HG03342 (cell line): ENCODE measurements at regions not wholly inside any gene's neighbourhood (a gene's known extent, or its start where the extent isn't known, plus 50 kb on each side); places are given as distances from the start of the nearest gene placed in this dataset.

Experiments
- ATAC-seq: cut with Tn5 transposase; IDR thresholded peaks from one replicate; pipeline ENCODE4 v1.9.1; 2021; ENCODE audit warnings: mild to moderate bottlenecking, moderate library complexity; ENCODE audit not compliant: unreplicated experiment

DNA sequence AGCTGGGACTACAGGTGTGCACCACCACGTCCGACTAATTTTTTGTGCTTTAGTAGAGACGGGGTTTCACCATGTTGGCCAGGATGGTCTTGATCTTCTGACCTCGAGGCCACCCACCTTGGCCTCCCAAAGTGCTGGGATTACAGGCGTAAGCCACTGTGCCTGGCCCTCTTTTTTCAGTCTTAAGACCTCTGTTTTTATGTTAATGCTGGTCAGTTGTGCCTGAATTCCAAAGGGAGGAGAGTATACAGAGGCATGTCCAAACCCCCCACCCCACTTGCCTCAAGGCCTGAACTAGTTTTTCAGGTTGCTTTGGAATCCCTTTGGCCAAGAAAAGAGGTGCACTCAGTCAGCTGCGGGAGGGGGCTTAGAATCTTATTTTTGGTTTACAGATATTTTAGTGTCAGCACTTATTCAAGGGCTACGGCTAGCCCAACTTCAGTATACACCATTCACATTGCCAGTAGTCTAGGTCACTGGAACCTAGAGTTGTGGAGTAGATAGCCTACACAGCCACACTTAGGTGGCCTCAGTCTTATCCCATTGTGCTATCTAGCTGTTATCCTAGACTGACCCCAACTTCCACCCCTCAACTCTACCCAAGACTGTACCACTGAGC is 128.0 kb upstream of the TPM1 start:
- no peak for ATAC-seq

DNA sequence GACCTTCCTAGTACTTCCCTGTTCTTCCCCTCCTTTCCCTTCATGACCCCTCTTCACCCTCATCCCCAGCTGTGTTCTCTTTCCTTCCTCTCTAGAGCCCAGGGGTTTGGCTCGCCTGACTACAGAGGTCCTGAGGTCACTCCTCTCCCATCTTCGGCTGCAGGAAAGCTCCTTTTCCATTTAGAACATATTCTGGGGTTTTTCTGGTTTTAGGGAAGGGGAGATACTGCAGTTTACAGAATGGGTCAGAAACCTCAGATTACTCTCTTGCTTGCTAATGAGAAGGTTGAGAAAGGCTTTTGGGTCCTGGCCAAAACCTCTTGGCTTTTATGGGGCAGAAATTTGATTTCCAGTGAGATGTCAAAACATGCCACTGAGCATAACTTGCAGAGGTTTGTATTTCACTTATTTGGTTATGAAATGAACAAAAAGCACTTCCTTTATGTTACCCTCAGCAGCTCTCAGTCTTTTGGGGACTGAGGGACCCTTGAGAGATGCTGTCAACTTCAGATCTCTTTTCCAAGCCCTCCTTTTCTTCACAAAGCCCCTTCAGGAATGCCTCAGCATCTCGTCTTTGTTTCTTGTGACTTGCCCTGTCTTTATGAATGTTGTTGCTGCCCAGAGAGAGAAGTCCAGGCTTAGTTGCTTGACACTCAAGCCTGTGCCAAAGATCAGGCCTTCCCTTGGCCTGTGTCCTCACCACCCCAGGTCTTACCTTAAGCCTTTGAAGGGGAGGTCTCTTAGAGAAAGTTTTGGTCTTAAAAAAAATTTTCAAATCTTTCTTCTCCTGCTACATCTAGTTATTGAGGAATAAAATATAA is 121.7 kb upstream of the TPM1 start:
- ATAC-seq = no peak

DNA sequence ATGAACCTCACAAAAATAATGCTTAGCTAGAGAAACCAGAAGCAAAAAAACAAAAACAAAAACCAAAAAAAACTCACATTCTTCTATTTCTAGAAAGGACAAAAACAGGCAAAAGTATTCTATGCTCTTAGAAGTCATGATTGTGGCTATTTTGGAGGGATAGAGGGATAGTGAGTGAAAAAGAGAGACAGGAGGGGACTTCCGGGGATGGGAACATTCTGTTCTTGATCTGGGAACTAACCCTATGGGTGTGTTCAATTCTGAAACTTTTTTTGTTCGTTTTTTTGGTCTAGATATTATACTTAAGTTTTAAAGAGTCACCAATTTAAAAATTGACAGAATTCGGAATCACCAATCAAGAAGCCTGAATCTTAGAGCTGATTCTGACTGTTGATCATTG is 120.0 kb upstream of the TPM1 start:
- ATAC-seq = no peak

DNA sequence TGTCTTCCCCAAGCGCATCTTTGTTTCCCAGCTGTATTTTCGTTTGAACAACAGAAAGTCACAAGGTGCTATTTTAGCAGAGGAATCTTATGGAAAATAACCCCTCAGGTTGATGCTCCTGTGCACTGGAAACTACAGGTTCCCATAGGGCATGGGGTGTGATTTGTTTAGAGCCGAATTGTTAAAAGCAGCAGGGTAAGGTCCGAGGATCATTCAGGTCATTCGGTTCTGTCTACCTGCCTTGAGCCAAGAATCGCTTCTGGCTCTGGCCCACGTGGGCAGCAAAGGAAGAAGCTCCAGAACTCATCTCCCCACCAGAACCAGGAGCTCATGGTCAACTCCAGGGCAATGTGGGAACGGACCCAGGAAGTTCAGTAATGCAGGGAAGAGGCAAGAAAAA is 116.7 kb upstream of the TPM1 start:
- ATAC-seq = no peak

DNA sequence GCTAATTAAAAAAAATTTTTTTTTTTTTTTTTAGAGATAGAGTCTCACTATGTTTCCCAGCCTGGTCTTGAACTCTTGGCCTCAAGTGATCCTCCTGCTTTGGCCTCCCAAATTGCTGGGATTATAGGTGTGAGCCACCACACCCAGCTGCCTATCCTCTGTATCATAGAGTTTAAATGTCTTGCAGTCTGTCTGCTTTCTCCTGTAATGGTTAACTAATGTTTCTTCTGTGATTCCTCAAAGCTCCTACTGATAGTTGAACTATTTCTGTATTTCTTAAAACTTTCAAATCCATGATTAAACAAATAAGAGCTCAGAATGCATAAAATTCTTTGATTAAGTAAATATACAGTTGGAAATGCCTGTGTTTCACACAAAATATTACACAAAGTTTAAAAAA is 115.4 kb upstream of the TPM1 start:
- no peak for ATAC-seq

DNA sequence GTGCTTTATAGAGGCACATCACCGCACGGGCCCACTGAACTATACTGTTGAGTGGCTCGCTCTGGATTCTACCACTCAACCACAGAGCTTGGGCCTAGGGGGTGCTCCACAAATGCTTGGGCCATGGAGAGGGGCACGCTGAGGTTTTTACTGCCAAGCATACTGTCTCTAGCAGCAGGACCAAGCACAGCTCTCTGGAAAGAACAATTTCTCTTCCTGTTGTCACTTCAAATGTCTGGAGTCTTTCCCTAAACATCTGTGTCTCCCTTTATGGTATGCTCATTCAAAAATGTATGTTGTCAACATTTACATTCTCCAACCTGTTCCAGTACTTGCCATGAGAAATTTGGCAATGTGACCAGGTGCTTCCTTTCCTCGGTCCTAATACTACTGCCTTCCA is 114.7 kb upstream of the TPM1 start:
- no peak for ATAC-seq

DNA sequence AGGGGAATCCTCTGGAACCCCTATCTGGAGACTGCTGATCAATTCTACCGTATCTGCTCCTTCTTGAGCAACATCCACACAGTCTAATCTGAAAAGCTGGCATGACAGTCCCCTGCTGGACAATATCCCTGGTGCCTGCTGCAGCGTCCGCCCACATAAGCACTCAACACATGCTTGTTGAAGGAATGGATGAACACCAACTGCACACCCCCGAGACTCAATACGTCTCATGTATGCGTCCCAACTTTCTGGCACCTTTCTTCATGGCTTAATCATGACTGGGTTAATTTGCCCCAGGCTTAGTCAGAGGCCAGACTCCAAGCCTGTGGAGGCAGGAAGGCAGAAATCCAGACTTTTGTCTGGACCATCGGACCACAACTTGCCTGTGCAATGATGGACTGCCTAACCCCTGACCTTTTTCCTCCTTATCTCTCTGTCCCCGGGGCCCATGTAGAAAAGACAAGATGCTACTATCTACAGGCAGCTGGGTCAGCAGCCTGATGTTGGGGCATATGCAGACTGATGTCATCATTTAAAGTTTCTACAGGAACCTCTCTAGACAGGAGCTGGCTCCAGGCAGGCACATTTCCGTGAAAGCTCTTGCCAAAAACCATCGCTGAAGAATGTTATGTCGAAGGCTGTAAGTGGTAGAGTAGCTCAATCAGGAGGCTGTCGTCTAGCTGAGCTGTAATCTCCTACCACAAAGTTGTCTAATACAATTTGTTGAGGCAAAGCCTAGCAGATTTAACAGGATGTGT is 114.1 kb upstream of the TPM1 start:
- ATAC-seq = no peak

- no peak for ATAC-seq
Measured at GRCh38 chr15:62929000-62929357, 113.6 kb upstream of the TPM1 start.

- ATAC-seq = no peak
Measured at GRCh38 chr15:62931650-62932049, 110.9 kb upstream of the TPM1 start.

DNA sequence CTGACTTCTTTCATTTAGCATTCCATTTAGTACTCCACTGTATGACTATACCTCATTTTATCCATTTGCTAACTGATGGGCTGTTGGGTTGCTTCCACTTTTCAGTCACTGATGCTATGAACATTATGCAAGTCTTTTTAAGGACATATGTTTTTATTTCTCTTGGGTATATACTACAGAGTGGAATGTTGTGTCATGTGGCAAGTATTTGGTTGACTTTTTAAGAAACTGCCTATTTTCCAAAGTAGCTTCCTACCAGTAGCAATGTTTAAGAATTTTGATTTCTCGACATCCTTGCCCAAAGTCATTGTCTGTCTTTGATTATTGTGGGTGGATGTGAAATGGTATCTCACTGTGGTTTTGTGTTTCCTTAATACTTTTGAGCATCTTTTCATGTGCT is 110.1 kb upstream of the TPM1 start:
- ATAC-seq = no peak

GRCh38 chr15:62933386-62933785 is 109.2 kb upstream of the TPM1 start:
- no peak for ATAC-seq

GRCh38 chr15:62934236-62934971 is 108.1 kb upstream of the TPM1 start:
- ATAC-seq = no peak

DNA sequence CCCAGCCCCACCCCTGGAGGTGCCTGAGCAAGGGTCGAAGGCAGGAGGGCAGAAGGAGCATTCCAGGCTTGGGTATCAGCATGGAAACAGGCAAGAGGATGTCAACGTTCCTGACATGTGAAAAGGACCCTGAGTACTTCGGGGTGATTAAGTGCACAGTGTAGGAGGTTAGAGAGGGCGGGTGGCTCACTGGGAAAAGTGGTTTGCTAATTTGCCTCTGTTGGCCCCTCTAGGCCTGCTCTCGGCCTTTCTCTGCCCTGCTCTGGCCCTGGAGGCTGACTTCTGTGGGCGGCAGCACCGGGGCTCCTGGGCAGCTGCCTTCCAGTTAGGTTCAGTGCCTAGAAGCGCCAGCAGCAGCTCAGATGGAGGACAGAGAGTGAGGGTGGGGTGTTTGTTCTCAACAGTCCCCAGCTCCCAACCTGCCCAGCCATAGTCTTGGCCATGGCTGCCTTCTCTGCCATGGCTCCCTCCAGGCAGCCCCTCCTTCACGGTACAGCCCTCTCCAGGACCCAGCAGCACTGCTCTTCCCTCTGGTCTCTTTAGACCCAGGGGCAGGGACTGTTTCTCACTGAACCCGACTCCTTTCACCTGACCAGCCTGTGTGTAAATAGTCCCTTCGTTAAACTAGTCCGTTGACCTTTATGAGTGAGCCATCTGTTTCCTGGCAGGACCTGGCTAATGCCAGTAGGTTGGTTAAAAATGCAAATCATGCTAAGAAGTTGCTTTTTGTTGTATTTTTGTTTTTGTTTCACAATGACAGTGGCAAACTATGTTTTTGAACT is 107.1 kb upstream of the TPM1 start:
- ATAC-seq = no peak

DNA sequence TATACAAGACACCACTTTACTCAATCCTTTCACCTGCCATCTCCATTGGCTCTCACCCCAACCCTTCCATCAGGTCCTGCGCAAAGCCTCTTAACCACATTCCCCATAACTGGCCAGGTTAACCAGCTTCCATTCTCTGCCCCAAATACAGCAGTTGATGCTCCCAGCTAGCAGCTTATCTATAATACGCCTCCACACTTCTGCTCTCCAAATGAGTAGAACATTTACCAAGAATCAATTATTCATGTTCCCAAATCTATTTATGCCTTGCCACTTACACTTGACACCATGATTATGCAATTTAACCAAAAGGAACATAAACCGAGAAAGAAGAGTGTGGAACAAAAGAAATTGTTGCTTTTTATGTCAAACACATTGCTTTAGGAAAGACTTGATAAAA is 103.7 kb upstream of the TPM1 start:
- ATAC-seq = no peak

- ATAC-seq = no peak
Measured at GRCh38 chr15:62940093-62940754, 102.3 kb upstream of the TPM1 start.

DNA sequence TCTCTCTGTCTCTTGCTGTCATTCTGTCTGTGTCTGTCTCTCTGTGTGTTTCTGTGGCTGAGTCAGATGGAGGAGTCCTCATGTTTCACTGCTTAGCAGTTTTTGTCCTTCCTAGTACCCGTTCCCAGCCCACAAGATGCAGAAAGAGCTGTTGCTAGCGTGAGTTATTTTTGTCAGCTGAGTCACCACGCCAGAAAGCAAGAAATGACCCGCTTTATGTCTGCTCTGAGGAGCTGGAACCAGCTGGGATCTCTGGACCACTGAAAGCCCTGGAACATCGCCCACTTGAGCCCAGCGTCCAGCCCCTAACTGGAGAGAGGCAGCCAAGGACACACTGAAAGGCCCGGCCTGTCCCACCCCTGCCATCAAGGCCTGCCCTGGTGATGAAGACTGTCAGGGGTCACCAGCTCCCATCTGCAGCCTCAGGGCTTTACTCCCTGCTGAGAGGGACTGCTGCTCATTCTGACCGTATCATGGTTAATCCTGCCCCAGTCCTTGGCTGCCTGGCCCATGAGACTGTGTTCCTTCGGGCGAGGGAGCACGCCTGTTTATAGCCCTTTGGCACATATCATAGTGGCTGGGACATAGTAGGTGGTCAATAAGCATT is 101.7 kb upstream of the TPM1 start:
- ATAC-seq = no peak

DNA sequence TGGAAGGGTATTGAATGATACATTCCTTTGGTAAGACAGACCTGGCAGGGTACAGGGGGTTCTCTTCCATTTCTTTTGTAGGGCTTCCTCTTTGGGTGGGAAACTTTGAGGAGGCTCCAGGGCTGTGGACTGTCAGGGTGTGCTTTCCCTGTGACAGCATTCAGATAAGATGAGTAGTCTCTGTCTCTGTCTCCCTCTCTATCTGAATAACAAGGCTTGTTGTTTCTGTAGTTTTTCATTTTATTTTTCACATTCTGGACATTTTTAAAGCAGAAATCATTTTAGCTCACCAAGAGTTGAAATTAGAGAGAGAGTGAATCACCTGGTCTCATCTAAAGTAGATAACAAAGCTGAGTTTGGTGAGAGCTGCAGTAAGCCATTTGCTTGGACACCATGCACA is 100.8 kb upstream of the TPM1 start:
- ATAC-seq = no peak

DNA sequence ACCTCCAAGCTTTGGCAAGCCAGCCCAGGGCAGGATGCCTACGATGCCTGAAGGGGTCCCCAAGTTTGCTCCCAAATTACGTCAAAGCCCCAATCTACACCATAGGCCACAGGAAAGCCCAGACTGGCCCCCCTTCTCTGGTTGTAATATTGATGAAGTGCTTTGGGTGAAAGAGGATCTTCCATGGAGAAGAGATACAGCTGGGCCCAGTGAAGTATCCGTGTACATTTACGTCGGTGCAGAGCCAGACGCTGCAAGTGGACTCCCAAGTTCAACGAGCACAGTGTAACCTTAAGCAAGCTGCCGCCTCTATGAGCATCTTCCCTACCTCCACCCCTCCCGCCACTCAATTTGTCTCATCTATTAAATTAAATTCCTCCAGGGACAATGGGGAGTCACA is 100.1 kb upstream of the TPM1 start:
- no peak for ATAC-seq

DNA sequence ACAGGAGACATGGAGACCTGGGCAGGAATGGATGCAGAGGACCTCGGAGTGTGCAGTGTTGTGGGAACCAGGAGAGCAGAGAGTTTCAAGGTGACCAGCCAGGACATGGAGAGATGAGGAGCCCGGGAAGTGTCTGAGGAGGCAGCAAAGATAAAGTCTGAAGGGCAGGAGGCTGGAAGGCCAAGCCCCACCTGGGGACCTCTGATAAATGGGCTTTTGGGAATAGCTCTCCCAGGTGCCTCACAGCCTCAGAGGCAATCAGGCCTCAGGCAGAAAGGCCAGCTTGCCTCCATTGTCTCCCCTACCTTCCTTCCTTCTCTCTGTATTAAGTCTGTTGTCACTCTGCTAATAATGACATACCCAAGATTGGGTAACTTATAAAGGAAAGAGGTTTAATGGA is 97.5 kb upstream of the TPM1 start:
- no peak for ATAC-seq

GRCh38 chr15:62945760-62946159 is 96.8 kb upstream of the TPM1 start:
- no peak for ATAC-seq
